Neutrophil (primary cell): ENCODE measurements at regions not wholly inside any gene's neighbourhood (a gene's known extent, or its start where the extent isn't known, plus 50 kb on each side); places are given as distances from the start of the nearest gene placed in this dataset.

ENCODE experiments used
- H3K27ac ChIP-seq: fragments of 200-600 bp; sonication (generic); 2 replicates; pipeline ENCODE4 v1.5.1; 2016; ENCODE audit warnings: mild to moderate bottlenecking, moderate library complexity
- H3K27me3 ChIP-seq: fragments of 200-600 bp; sonication (generic); 2 replicates; pipeline ENCODE4 v1.6.0; 2016; ENCODE audit warnings: mild to moderate bottlenecking
- H3K36me3 ChIP-seq: fragments of 200-600 bp; sonication (generic); 2 replicates; pipeline ENCODE4 v1.5.1; 2017
- H3K4me1 ChIP-seq, 2 experiments: fragments of 200-600 bp in 1 of 2; sonication (generic) in 1 of 2; 1 replicate in 1 of 2; 2 replicates in 1 of 2; pipeline versions ENCODE4 v1.5.1 to v1.6.1; 2013 to 2016; ENCODE audit warnings: low read depth in 1 of 2, low read length in 1 of 2, mild to moderate bottlenecking in 1 of 2, moderate library complexity in 1 of 2; ENCODE audit not compliant: control insufficient read depth in 1 of 2, insufficient read depth in 1 of 2
- H3K4me3 ChIP-seq, 2 experiments: fragments of 200-600 bp in 1 of 2; sonication (generic) in 1 of 2; 1 replicate in 1 of 2; 2 replicates in 1 of 2; pipeline ENCODE4 v1.5.1; 2013 to 2016; ENCODE audit warnings: low read depth in 1 of 2, low read length in 1 of 2, mild to moderate bottlenecking in 1 of 2, moderate library complexity in 1 of 2
- H3K9me3 ChIP-seq: fragments of 200-600 bp; sonication (generic); 2 replicates; pipeline ENCODE4 v1.5.1; 2016
- TF ChIP-seq, protein P1 (sequence below): fragments of 200-600 bp; sonication (generic); IDR thresholded peaks from 2 replicates; pipeline ENCODE4 v1.5.1; 2016; ENCODE audit warnings: antibody characterized with exemption

DNA sequence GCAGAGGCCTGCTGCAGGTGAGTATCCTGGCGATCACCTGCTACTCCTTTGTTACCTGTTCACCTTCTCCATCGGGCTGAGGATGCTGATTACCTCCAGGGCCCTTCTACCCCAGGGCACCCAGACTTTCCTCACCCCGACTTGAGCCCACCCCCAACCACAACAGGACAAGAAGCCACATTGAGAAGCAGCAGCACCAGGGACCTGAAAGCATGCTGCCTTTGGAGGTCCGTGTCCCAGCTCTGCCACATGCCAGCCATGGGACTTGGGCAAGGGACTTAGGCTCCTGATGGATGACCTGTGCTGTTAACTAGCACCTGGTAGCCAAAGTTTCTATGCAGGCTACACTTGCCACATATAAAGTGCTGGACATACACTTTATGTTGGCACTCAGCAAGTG lies 89.7 kb downstream of the CPZ start:
- no peaks in the 10 kb centered on the region for H3K4me1 ChIP-seq
- H3K27me3 ChIP-seq: peaks cover 23% of the 10 kb centered on the region
- no peaks in the 10 kb centered on the region for H3K36me3 ChIP-seq
- H3K4me3 ChIP-seq: no peak overlapping the region
- TF ChIP-seq, protein P1, sequence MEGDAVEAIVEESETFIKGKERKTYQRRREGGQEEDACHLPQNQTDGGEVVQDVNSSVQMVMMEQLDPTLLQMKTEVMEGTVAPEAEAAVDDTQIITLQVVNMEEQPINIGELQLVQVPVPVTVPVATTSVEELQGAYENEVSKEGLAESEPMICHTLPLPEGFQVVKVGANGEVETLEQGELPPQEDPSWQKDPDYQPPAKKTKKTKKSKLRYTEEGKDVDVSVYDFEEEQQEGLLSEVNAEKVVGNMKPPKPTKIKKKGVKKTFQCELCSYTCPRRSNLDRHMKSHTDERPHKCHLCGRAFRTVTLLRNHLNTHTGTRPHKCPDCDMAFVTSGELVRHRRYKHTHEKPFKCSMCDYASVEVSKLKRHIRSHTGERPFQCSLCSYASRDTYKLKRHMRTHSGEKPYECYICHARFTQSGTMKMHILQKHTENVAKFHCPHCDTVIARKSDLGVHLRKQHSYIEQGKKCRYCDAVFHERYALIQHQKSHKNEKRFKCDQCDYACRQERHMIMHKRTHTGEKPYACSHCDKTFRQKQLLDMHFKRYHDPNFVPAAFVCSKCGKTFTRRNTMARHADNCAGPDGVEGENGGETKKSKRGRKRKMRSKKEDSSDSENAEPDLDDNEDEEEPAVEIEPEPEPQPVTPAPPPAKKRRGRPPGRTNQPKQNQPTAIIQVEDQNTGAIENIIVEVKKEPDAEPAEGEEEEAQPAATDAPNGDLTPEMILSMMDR: no peak
- H3K27ac ChIP-seq: no peak overlapping the region
- no peaks in the 10 kb centered on the region for H3K9me3 ChIP-seq

GRCh38 chr4:8681391-8681790 lies 88.8 kb downstream of the CPZ start:
- H3K4me3 ChIP-seq: no peak overlapping the region
- no peaks in the 10 kb centered on the region for H3K36me3 ChIP-seq
- TF ChIP-seq, protein P1: no peak
- peaks cover 19% of the 10 kb centered on the region for H3K27me3 ChIP-seq
- no peak overlapping the region for H3K27ac ChIP-seq
- no peaks in the 10 kb centered on the region for H3K9me3 ChIP-seq
- H3K4me1 ChIP-seq: no peaks in the 10 kb centered on the region

- Histone ChIP-seq H3K4me3 (no peak overlapping the region), H3K9me3 (no peaks in the 10 kb centered on the region), H3K27ac (no peak overlapping the region), H3K27me3 (peaks cover 12% of the 10 kb centered on the region), H3K4me1 (no peaks in the 10 kb centered on the region), H3K36me3 (no peaks in the 10 kb centered on the region)
- TF ChIP-seq, protein P1: no peak
These were observed 86.5 kb downstream of the CPZ start for GRCh38 chr4:8679032-8679431.

DNA sequence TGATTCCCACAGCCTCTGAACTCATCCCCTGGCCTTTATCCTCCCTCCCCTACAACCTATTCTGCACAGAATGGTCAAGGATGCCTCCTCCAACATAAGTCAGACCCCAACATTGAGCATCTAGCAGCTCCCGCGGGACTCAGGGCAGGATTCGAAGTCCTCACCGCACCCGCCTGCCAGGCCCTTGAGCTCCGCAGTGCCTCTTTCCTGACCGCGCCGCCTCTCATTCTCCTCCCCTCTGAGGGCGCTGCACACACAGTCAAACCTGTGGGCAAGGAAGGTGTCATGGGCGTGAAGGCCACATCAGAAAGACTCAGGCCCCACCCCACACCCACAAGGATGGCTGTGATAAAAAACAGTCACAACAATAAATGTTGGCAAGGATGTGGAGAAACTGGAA lies 84.1 kb downstream of the CPZ start:
- H3K36me3 ChIP-seq: no peaks in the 10 kb centered on the region
- no peak overlapping the region for H3K4me3 ChIP-seq
- H3K27me3 ChIP-seq: peaks cover 12% of the 10 kb centered on the region
- TF ChIP-seq, protein P1: no peak
- H3K9me3 ChIP-seq: no peaks in the 10 kb centered on the region
- H3K27ac ChIP-seq: no peak overlapping the region
- no peaks in the 10 kb centered on the region for H3K4me1 ChIP-seq

DNA sequence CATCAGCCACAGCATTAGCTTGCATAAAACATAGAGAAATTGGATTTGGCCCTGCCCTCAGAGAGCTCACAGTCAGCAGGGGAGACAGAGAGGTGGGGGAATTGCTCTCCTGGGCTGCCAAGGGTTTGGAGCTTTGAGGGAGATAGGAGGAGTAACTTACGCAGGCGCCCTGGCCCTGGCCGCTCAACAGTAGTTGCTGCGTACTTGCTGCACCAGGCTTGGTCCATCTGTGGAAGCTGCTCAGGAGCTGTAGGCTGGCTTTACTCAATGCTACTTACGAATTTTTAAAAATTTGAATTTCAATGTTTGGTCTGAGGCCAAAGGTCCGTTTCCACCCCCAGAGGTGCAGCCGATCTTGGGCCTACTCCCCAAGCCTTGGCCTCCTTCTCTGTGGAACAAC lies 83.3 kb downstream of the CPZ start:
- H3K9me3 ChIP-seq: no peaks in the 10 kb centered on the region
- no peaks in the 10 kb centered on the region for H3K36me3 ChIP-seq
- H3K27ac ChIP-seq: no peak overlapping the region
- TF ChIP-seq, protein P1: no peak
- H3K4me3 ChIP-seq: no peak overlapping the region
- peaks cover 9% of the 10 kb centered on the region for H3K27me3 ChIP-seq
- H3K4me1 ChIP-seq: no peaks in the 10 kb centered on the region

DNA sequence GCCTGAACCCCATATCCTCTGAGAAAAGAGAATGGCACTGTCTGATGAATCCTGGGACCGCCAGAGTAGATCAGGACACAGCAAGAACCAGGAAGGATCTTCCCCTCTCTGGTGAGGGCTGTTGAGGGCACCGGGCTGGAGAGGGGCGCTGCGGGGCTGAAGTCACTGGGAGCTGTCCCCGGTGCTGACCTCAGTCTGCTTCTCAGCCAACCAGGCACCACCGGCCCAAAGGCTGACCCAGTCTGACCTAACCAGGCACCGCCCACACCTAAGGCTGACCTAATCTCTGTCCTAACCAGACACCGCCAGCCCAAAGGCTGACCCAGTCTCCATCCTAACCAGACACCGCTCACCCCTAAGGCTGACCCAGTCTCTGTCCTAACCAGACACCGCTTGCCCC lies 82.8 kb downstream of the CPZ start:
- TF ChIP-seq, protein P1: no peak
- Histone ChIP-seq H3K27ac (no peak overlapping the region), H3K4me1 (no peaks in the 10 kb centered on the region), H3K36me3 (no peaks in the 10 kb centered on the region), H3K27me3 (peaks cover 4% of the 10 kb centered on the region), H3K9me3 (no peaks in the 10 kb centered on the region), H3K4me3 (no peak overlapping the region)
